Stimulated activated CD4-positive, alpha-beta T cell treated with anti-CD3 and anti-CD28 coated beads, TNF-alpha, amount 100 ng/mL, for 4 hours (primary cell): ENCODE measurements at regions not wholly inside any gene's neighbourhood (a gene's known extent, or its start where the extent isn't known, plus 50 kb on each side); places are given as distances from the start of the nearest gene placed in this dataset.
"Not testable (repeated sequence)": the region's sequence is repeated elsewhere in the genome, so short reads cannot be mapped to it uniquely, and the experiment has no call there.

Source experiments
- DNase-seq, 3 experiments: peaks; one replicate each; pipeline ENCODE4 v3.0.0-alpha.2; 2020; ENCODE audit warnings: low read depth in 3 of 3

- DNase-seq, result no peak
These were observed 60.2 kb downstream of the TFAP2C start for GRCh38 chr20:56689318-56689717.

- DNase-seq, result no peak
These were observed 60.9 kb downstream of the TFAP2C start for GRCh38 chr20:56689852-56690485.

GRCh38 chr20:56690531-56691175 lies 61.5 kb downstream of the TFAP2C start:
- DNase-seq, result no peak

- no peak for DNase-seq
These were observed 62.4 kb downstream of the TFAP2C start for GRCh38 chr20:56691325-56691998.

GRCh38 chr20:56693217-56693616 lies 64.1 kb downstream of the TFAP2C start:
- no peak for DNase-seq

- DNase-seq, result no peak
These were observed 68.4 kb downstream of the TFAP2C start for GRCh38 chr20:56697476-56697875.

GRCh38 chr20:56698297-56698696 lies 69.2 kb downstream of the TFAP2C start:
- DNase-seq, result no peak

- DNase-seq, result no peak
These were observed 69.6 kb downstream of the TFAP2C start for GRCh38 chr20:56698749-56699148.

GRCh38 chr20:56702931-56703840 lies 74.1 kb downstream of the TFAP2C start:
- DNase-seq, result no peak

GRCh38 chr20:56706867-56707360 lies 77.8 kb downstream of the TFAP2C start:
- no peak for DNase-seq

GRCh38 chr20:56708991-56709390 lies 79.9 kb downstream of the TFAP2C start:
- DNase-seq, result no peak

- DNase-seq, result no peak
These were observed 81.0 kb downstream of the TFAP2C start for GRCh38 chr20:56710125-56710524.

- not testable (repeated sequence) for DNase-seq
These were observed 81.5 kb downstream of the TFAP2C start for GRCh38 chr20:56710577-56710976.

- no peak for DNase-seq
These were observed 81.9 kb downstream of the TFAP2C start for GRCh38 chr20:56711018-56711417.

GRCh38 chr20:56715309-56715708 lies 86.2 kb downstream of the TFAP2C start:
- DNase-seq, result no peak

GRCh38 chr20:56715902-56716519 lies 86.9 kb downstream of the TFAP2C start:
- no peak for DNase-seq

GRCh38 chr20:56716806-56717205 lies 87.7 kb downstream of the TFAP2C start:
- DNase-seq, result no peak

GRCh38 chr20:56718816-56719215 lies 89.7 kb downstream of the TFAP2C start:
- DNase-seq, result no peak

GRCh38 chr20:56720620-56721213 lies 91.6 kb downstream of the TFAP2C start:
- DNase-seq, result no peak

- DNase-seq, result no peak
These were observed 92.9 kb downstream of the TFAP2C start for GRCh38 chr20:56722042-56722441.

- no peak for DNase-seq
These were observed 94.2 kb downstream of the TFAP2C start for GRCh38 chr20:56723331-56723730.
